Ishikawa (cell line): ENCODE measurements at regions not wholly inside any gene's neighbourhood (a gene's known extent, or its start where the extent isn't known, plus 50 kb on each side); places are given as distances from the start of the nearest gene placed in this dataset.

Source experiments
- CEBPB ChIP-seq: IDR thresholded peaks from 2 replicates; pipeline ENCODE4 v1.6.1; 2012
- CREB1 ChIP-seq: IDR thresholded peaks from 2 replicates; pipeline ENCODE4 v1.6.1; 2012; ENCODE audit warnings: low read depth
- EGR1 ChIP-seq: IDR thresholded peaks from 2 replicates; pipeline ENCODE4 v1.6.1; 2012
- EP300 ChIP-seq: IDR thresholded peaks from 2 replicates; pipeline ENCODE4 v1.6.1; 2012; ENCODE audit warnings: borderline replicate concordance
- FOXM1 ChIP-seq: IDR thresholded peaks from 2 replicates; pipeline ENCODE4 v1.6.1; 2012; ENCODE audit warnings: low read depth, borderline replicate concordance
- NFIC ChIP-seq: IDR thresholded peaks from 2 replicates; pipeline ENCODE4 v1.6.1; 2012
- RAD21 ChIP-seq: IDR thresholded peaks from 2 replicates; pipeline ENCODE4 v1.6.1; 2012; ENCODE audit warnings: low read depth
- TAF1 ChIP-seq: IDR thresholded peaks from 2 replicates; pipeline ENCODE4 v1.6.1; 2012; ENCODE audit warnings: low read depth, mild to moderate bottlenecking
- TCF12 ChIP-seq: IDR thresholded peaks from 2 replicates; pipeline ENCODE4 v1.6.1; 2012; ENCODE audit warnings: low read depth
- TEAD4 ChIP-seq: IDR thresholded peaks from 2 replicates; pipeline ENCODE4 v1.6.1; 2012
- YY1 ChIP-seq: IDR thresholded peaks from 2 replicates; pipeline ENCODE4 v1.6.1; 2012; ENCODE audit warnings: low read depth
- ZBTB7A ChIP-seq: IDR thresholded peaks from 2 replicates; pipeline ENCODE4 v1.6.1; 2012; ENCODE audit warnings: low read depth
- TF ChIP-seq, protein P1 (sequence below): IDR thresholded peaks from 2 replicates; pipeline ENCODE4 v1.6.1; 2012
- TF ChIP-seq, protein P2 (sequence below): IDR thresholded peaks from 2 replicates; pipeline ENCODE4 v1.6.1; 2012; ENCODE audit warnings: low read depth, mild to moderate bottlenecking
- TF ChIP-seq, protein P3 (sequence below): IDR thresholded peaks from 2 replicates; pipeline ENCODE4 v1.6.1; 2012

DNA sequence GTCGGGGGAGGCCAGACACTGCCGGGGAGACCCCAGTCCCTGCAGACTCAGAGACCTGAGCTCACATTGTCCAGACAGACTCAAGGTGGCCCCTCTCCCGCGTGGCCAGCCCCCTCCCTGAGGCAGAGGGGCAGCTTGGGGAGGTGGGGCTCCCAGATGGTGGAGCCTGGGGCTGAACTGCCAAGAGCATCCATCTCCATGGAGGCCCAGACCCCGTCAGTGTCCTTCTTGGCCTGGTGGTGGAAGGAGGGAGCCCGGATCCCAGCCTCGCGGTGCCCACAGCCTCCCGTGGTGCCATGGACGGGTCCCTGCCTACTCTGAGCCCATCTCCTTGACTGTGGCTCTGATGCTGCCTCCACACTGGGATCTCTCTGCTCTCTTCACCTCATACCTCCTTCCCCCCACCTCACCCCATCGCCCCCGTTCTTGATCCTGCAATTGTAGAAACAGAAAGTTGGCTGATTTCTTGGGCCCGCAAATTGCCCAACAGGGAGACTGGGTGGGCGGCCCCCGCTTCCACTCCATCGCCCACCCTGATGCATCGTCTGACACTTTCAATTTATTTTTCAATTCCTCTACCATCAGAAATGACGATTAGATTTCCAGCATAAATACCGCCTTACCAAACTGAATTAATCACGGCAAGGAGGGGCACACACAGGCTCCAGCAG, 348.9 kb downstream of the MATN1 start:
- TF ChIP-seq YY1 (no peak), EGR1 (no peak), RAD21 (no peak), ZBTB7A (no peak), FOXM1 (no peak)
- TF ChIP-seq, protein P1, sequence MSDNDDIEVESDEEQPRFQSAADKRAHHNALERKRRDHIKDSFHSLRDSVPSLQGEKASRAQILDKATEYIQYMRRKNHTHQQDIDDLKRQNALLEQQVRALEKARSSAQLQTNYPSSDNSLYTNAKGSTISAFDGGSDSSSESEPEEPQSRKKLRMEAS = no peak

DNA sequence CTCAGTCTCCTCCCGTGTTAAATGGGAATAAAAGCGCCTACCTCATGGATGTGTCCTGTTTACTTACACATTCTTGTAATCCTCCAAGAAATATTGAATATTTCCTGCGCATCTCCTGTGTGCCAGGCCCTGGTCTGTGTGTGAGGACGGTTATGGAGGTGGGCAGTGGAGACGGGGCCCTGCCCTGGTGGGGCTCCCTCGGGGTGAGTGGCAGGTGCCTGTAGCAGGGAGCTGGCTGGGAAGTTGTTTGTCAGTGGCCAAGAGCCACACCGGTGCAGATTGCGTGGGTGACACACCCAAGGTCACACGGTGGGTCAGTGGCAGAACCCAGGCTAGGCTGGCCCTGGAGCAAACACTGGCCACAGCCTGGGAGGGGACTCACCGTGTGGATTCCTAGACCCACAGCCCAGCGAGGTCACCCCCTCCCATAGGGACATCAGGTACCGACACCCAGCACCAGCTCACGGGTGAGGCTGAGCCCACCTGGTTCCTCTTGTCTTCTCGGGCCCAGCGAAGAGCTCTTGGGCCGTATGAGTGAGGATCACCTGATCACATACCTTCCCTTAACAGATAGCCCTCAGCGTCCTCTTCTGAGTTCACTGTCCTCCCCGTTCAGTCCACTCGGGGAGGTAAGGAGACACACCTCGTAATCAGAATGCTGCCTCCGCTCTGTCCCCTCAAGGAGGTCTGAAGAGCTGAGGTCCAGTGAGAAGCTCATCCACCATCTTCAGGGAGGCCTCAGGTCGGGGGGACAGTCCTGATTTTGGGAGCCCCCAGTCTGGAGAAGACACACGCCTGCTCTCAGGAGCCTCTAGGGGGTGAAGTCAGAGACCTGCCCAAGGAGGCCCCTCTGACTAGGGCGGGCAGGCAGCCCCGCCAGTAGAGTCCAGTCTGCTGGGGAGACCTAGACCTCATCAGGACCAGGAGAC, 349.6 kb downstream of the MATN1 start:
- TF ChIP-seq CREB1 = no peak
- no peak for TF ChIP-seq ZBTB7A
- TF ChIP-seq, protein P1 = no peak
- TF ChIP-seq FOXM1 = no peak
- no peak for TF ChIP-seq TEAD4
- TF ChIP-seq CEBPB = no peak
- TF ChIP-seq NFIC = no peak
- no peak for TF ChIP-seq RAD21

DNA sequence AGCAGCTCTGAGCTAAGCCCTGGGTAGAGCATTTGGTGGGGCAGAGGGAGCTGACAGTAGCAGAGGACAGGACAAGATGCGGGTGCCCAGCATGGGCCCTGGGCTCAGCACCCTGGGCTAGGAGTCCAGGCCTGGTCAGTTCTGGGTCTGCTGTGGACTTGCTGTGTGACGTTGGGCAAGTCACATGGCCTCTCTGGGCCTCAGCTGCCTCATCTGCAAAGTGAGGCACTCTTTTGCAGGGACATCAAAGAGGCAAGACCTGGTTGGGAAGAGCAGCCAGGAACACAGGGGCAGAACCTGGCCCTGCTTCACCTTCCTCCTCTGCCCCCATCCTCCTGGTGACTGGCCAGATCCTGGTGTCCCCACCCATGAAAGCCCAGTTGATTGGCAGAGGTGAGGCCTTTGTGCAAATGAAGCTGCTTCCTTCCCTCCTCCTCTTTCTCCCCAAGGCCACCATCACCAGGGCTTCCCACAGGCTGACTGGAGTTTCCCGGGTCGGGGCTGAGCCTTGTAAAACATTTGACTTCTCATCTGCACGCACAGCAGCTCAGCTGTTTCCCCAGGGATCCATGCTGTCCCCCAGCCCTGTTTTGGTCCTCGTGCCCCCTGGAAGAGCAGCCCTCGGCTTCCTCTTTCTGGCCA, 350.5 kb downstream of the MATN1 start:
- no peak for TF ChIP-seq CEBPB
- TF ChIP-seq, protein P1 = no peak
- no peak for TF ChIP-seq NFIC
- TF ChIP-seq FOXM1 = no peak
- no peak for TF ChIP-seq EGR1
- TF ChIP-seq TAF1 = no peak
- TF ChIP-seq TCF12 = no peak
- TF ChIP-seq, protein P2, sequence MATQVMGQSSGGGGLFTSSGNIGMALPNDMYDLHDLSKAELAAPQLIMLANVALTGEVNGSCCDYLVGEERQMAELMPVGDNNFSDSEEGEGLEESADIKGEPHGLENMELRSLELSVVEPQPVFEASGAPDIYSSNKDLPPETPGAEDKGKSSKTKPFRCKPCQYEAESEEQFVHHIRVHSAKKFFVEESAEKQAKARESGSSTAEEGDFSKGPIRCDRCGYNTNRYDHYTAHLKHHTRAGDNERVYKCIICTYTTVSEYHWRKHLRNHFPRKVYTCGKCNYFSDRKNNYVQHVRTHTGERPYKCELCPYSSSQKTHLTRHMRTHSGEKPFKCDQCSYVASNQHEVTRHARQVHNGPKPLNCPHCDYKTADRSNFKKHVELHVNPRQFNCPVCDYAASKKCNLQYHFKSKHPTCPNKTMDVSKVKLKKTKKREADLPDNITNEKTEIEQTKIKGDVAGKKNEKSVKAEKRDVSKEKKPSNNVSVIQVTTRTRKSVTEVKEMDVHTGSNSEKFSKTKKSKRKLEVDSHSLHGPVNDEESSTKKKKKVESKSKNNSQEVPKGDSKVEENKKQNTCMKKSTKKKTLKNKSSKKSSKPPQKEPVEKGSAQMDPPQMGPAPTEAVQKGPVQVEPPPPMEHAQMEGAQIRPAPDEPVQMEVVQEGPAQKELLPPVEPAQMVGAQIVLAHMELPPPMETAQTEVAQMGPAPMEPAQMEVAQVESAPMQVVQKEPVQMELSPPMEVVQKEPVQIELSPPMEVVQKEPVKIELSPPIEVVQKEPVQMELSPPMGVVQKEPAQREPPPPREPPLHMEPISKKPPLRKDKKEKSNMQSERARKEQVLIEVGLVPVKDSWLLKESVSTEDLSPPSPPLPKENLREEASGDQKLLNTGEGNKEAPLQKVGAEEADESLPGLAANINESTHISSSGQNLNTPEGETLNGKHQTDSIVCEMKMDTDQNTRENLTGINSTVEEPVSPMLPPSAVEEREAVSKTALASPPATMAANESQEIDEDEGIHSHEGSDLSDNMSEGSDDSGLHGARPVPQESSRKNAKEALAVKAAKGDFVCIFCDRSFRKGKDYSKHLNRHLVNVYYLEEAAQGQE = no peak
- TF ChIP-seq EP300 = no peak
- no peak for TF ChIP-seq CREB1
- TF ChIP-seq RAD21 = no peak
- no peak for TF ChIP-seq ZBTB7A
- no peak for TF ChIP-seq YY1
- no peak for TF ChIP-seq TEAD4
- TF ChIP-seq, protein P3, sequence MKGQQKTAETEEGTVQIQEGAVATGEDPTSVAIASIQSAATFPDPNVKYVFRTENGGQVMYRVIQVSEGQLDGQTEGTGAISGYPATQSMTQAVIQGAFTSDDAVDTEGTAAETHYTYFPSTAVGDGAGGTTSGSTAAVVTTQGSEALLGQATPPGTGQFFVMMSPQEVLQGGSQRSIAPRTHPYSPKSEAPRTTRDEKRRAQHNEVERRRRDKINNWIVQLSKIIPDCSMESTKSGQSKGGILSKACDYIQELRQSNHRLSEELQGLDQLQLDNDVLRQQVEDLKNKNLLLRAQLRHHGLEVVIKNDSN = no peak

DNA sequence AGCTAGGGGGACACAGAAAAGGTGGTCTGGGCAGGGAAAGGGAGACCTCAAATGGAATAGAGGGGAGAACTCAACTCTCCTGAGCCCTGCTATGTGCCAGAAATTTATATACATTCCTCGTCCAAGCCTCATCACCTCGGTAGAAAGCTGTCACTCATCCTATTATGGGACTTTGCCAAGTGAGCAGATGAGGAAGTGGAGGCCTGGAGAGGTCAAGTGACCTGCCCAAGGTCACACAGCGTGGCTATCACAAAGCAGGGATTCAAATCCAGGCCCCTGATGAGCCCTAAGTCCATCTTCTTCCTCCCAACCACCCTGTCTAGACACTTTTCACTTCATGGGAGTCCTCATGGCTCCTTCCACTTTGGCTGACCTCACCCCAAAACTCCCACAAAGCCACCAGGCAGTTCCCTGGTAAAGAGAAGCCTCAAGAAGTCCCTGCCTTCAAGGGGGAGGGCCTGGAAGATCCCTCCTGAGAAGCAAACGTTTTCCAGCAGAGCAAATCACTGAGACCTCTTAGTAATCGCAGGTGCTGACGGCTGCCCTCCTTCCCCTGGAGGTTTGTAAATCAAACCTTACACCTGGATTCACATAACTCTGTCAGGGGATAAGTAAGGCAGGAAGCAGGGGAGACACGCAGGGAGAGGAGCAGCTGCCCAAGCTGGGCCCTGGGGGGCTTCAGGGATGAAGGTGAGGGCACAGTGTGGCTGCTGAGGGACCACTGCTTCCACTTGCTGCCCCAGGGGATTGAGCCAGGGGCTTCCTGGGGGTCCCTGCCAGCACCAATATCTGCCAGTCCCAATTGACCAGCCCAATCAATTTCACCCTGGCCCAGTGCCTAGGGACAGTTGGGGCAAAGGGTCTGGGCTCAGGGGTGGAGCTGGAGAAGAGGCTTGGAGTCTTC, 351.2 kb downstream of the MATN1 start:
- TF ChIP-seq TEAD4 (no peak), YY1 (no peak), EGR1 (no peak), RAD21 (no peak), EP300 (no peak), CEBPB (no peak), FOXM1 (no peak), TCF12 (no peak), CREB1 (no peak), ZBTB7A (no peak), NFIC (no peak), TAF1 (no peak)
- TF ChIP-seq, protein P1 = no peak
- TF ChIP-seq, protein P3 = no peak
- TF ChIP-seq, protein P2 = no peak
